H9 (cell line): ENCODE measurements at regions not wholly inside any gene's neighbourhood (a gene's known extent, or its start where the extent isn't known, plus 50 kb on each side); places are given as distances from the start of the nearest gene placed in this dataset.

Experiments used
- DNase-seq: peaks from one replicate; pipeline ENCODE4 v3.0.0-alpha.2; 2017
- H2AFZ ChIP-seq: one replicate; pipeline ENCODE4 v1.6.1; 2013; ENCODE audit warnings: mild to moderate bottlenecking, low read length, control low read depth, moderate library complexity
- H2AK5ac ChIP-seq: 2 replicates; pipeline ENCODE4 v1.6.1; 2013; ENCODE audit warnings: low read length, control low read depth, mixed read lengths; ENCODE audit not compliant: insufficient read length
- H2BK120ac ChIP-seq: one replicate; pipeline ENCODE4 v1.6.1; 2013; ENCODE audit warnings: low read depth, mild to moderate bottlenecking, low read length, control low read depth, inconsistent platforms; ENCODE audit not compliant: poor library complexity, severe bottlenecking
- H2BK12ac ChIP-seq: 2 replicates; pipeline ENCODE4 v1.6.1; 2013; ENCODE audit warnings: low read length, control low read depth, mixed read lengths, low read depth; ENCODE audit not compliant: insufficient read length
- H2BK15ac ChIP-seq: 2 replicates; pipeline ENCODE4 v1.6.1; 2013; ENCODE audit warnings: low read depth, low read length, control low read depth
- H2BK20ac ChIP-seq: one replicate; pipeline ENCODE4 v1.6.1; 2013; ENCODE audit warnings: low read depth, mild to moderate bottlenecking, low read length, control low read depth, inconsistent platforms; ENCODE audit not compliant: poor library complexity, severe bottlenecking
- H2BK5ac ChIP-seq: 2 replicates; pipeline ENCODE4 v1.6.1; 2013; ENCODE audit warnings: low read length, control low read depth, mixed read lengths; ENCODE audit not compliant: insufficient read length
- H3K14ac ChIP-seq: 2 replicates; pipeline ENCODE4 v1.6.1; 2013; ENCODE audit warnings: low read length, control low read depth; ENCODE audit not compliant: insufficient read depth
- H3K18ac ChIP-seq: 2 replicates; pipeline ENCODE4 v1.6.1; 2013; ENCODE audit warnings: low read depth, mild to moderate bottlenecking, mixed read lengths, low read length, control low read depth; ENCODE audit not compliant: insufficient read length
- H3K23ac ChIP-seq: 2 replicates; pipeline ENCODE4 v1.6.1; 2013; ENCODE audit warnings: low read length, control low read depth, mixed read lengths, low read depth; ENCODE audit not compliant: insufficient read length
- H3K23me2 ChIP-seq: 2 replicates; pipeline ENCODE4 v1.6.1; 2013; ENCODE audit warnings: low read depth, mild to moderate bottlenecking, mixed read lengths, low read length, control low read depth; ENCODE audit not compliant: insufficient read length, poor library complexity, severe bottlenecking
- H3K27ac ChIP-seq: 2 replicates; pipeline ENCODE4 v1.5.1; 2013; ENCODE audit warnings: low read length, control low read depth, mixed read lengths, low read depth; ENCODE audit not compliant: insufficient read length
- H3K27me3 ChIP-seq: 2 replicates; pipeline ENCODE4 v1.6.1; 2013; ENCODE audit warnings: low read length, control low read depth, inconsistent platforms; ENCODE audit not compliant: insufficient read depth
- H3K4ac ChIP-seq: 2 replicates; pipeline ENCODE4 v1.6.1; 2013; ENCODE audit warnings: low read depth, mild to moderate bottlenecking, control low read depth, inconsistent platforms, low read length, moderate library complexity
- H3K4me1 ChIP-seq: 2 replicates; pipeline ENCODE4 v1.6.1; 2013; ENCODE audit warnings: low read length, control low read depth, inconsistent platforms; ENCODE audit not compliant: insufficient read depth
- H3K4me2 ChIP-seq: 2 replicates; pipeline ENCODE4 v1.6.1; 2013; ENCODE audit warnings: low read length, control low read depth, mixed read lengths; ENCODE audit not compliant: insufficient read length, insufficient read depth
- H3K56ac ChIP-seq: 2 replicates; pipeline ENCODE4 v1.6.1; 2013; ENCODE audit warnings: low read depth, mild to moderate bottlenecking, mixed read lengths, low read length, control low read depth; ENCODE audit not compliant: insufficient read length
- H3K79me1 ChIP-seq: 2 replicates; pipeline ENCODE4 v1.6.1; 2013; ENCODE audit warnings: low read depth, mild to moderate bottlenecking, moderate library complexity, low read length, control low read depth, inconsistent platforms; ENCODE audit not compliant: insufficient read depth, poor library complexity, severe bottlenecking
- H3K79me2 ChIP-seq: 2 replicates; pipeline ENCODE4 v1.6.1; 2013; ENCODE audit warnings: low read length, control low read depth, inconsistent platforms; ENCODE audit not compliant: insufficient read depth
- H3K9ac ChIP-seq: 2 replicates; pipeline ENCODE4 v1.6.1; 2013; ENCODE audit warnings: low read length, control low read depth, mixed read lengths; ENCODE audit not compliant: insufficient read length; ENCODE audit errors: extremely low read depth
- H3K9me3 ChIP-seq: one replicate; pipeline ENCODE4 v1.6.1; 2013; ENCODE audit warnings: low read depth, low read length, inconsistent platforms; ENCODE audit not compliant: control insufficient read depth
- H3T11ph ChIP-seq: one replicate; pipeline ENCODE4 v1.6.1; 2013; ENCODE audit warnings: mild to moderate bottlenecking, low read length, control low read depth, inconsistent platforms
- H4K20me1 ChIP-seq: one replicate; pipeline ENCODE4 v1.6.1; 2013; ENCODE audit not compliant: control insufficient read depth, insufficient read length, insufficient read depth
- H4K5ac ChIP-seq: 2 replicates; pipeline ENCODE4 v1.6.1; 2013; ENCODE audit warnings: low read depth, mild to moderate bottlenecking, mixed read lengths, low read length, control low read depth; ENCODE audit not compliant: insufficient read length
- H4K8ac ChIP-seq: replicated peaks from 2 replicates; pipeline ENCODE4 v1.6.1; 2013; ENCODE audit warnings: low read length, control low read depth, mixed read lengths, low read depth; ENCODE audit not compliant: insufficient read length
- H4K91ac ChIP-seq: 2 replicates; pipeline ENCODE4 v1.6.1; 2013; ENCODE audit warnings: low read depth, mild to moderate bottlenecking, moderate library complexity, mixed read lengths, low read length, control low read depth; ENCODE audit not compliant: insufficient read length
- H3K27ac Mint-ChIP-seq, 3 experiments: 2 replicates in 2 of 3; 3 replicates in 1 of 3; pipeline ENCODE4 v1.8.0; 2020 to 2021; ENCODE audit warnings: mixed read lengths in 3 of 3, mild to moderate bottlenecking in 1 of 3, moderate library complexity in 1 of 3
- H3K27me3 Mint-ChIP-seq: 2 replicates; pipeline ENCODE4 v1.8.0; 2021; ENCODE audit warnings: low read depth, mild to moderate bottlenecking, moderate library complexity, mixed read lengths
- H3K36me3 Mint-ChIP-seq, 3 experiments: 2 replicates in 2 of 3; 3 replicates in 1 of 3; pipeline ENCODE4 v1.8.0; 2020 to 2021; ENCODE audit warnings: low read depth in 3 of 3, mixed read lengths in 3 of 3; ENCODE audit not compliant: insufficient read depth in 1 of 3
- H3K4me1 Mint-ChIP-seq, 2 experiments: 2 replicates each; pipeline ENCODE4 v1.8.0; 2020; ENCODE audit warnings: mixed read lengths in 2 of 2
- H3K4me3 Mint-ChIP-seq, 2 experiments: 2 replicates in 1 of 2; 3 replicates in 1 of 2; pipeline ENCODE4 v1.8.0; 2020 to 2021; ENCODE audit warnings: mild to moderate bottlenecking in 2 of 2, mixed read lengths in 2 of 2, moderate library complexity in 1 of 2
- H3K9me3 Mint-ChIP-seq, 2 experiments: 2 replicates in 1 of 2; 3 replicates in 1 of 2; pipeline ENCODE4 v1.8.0; 2020; ENCODE audit warnings: mild to moderate bottlenecking in 2 of 2, mixed read lengths in 2 of 2, moderate library complexity in 1 of 2
- WGBS: extraction: QIAGEN DNeasy Blood & Tissue Kit; methylation state at CpG from one replicate; pipeline ENCODE4 v1.1.7; 2013; ENCODE audit warnings: missing lambda C conversion rate, low lambda C conversion rate, mixed read lengths; ENCODE audit not compliant: insufficient read length; ENCODE audit errors: extremely low coverage; 5-methylcytosine and 5-hydroxymethylcytosine counted together
- TF ChIP-seq, protein P1 (sequence below): fragments of 200-600 bp; sonication (generic); conservative IDR thresholded peaks from 3 replicates; pipeline ENCODE4 v1.8.0; 2021; ENCODE audit warnings: antibody characterized with exemption, mild to moderate bottlenecking

DNA sequence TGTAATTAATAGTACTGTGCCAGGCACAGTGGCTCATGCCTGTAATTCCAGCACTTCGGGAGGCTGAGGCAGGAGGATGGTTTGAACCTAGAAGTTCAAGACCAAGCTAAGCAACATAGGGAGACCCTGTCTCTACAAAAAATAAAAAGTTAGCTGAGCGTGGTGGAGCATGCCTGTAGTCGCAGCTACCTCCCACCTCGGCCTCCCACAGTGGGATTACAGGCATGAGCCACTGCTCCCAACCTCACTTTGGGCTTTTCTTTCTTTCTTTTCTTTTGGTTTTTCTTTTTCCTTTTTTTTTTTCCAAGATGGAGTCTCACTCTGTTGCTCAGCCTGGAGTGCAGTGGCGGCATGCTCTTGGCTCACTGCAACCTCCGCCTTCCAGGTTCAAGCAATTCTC lies 137.8 kb downstream of the MRM1 start:
- Histone ChIP-seq H3K9ac (no peak overlapping the region), H3K9me3 (no peaks in the 10 kb centered on the region), H3K4me2 (no peak overlapping the region), H3K56ac (no peak overlapping the region), H2BK15ac (no peak overlapping the region), H2BK5ac (no peak overlapping the region), H2BK120ac (no peak overlapping the region), H4K8ac (no peak overlapping the region), H4K91ac (no peak overlapping the region), H3K4me1 (no peaks in the 10 kb centered on the region), H3K23me2 (no peaks in the 10 kb centered on the region), H3K27me3 (no peaks in the 10 kb centered on the region), H3K18ac (no peak overlapping the region), H3T11ph (no peak overlapping the region), H3K27ac (no peak overlapping the region), H2AK5ac (no peak overlapping the region), H3K79me2 (no peaks in the 10 kb centered on the region), H2BK12ac (no peak overlapping the region), H3K23ac (no peak overlapping the region), H3K4ac (no peak overlapping the region), H3K79me1 (no peaks in the 10 kb centered on the region), H2BK20ac (no peak overlapping the region), H4K20me1 (no peaks in the 10 kb centered on the region), H3K14ac (no peak overlapping the region), H4K5ac (no peak overlapping the region), H2AFZ (no peak overlapping the region)
- TF ChIP-seq, protein P1, sequence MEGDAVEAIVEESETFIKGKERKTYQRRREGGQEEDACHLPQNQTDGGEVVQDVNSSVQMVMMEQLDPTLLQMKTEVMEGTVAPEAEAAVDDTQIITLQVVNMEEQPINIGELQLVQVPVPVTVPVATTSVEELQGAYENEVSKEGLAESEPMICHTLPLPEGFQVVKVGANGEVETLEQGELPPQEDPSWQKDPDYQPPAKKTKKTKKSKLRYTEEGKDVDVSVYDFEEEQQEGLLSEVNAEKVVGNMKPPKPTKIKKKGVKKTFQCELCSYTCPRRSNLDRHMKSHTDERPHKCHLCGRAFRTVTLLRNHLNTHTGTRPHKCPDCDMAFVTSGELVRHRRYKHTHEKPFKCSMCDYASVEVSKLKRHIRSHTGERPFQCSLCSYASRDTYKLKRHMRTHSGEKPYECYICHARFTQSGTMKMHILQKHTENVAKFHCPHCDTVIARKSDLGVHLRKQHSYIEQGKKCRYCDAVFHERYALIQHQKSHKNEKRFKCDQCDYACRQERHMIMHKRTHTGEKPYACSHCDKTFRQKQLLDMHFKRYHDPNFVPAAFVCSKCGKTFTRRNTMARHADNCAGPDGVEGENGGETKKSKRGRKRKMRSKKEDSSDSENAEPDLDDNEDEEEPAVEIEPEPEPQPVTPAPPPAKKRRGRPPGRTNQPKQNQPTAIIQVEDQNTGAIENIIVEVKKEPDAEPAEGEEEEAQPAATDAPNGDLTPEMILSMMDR = no peak
- no peaks in the 10 kb centered on the region for H3K36me3 Mint-ChIP-seq
- DNase-seq = no peak
- H3K4me1 Mint-ChIP-seq = peaks cover 23 to 29% of the 10 kb centered on the region in 2 experiments
- H3K9me3 Mint-ChIP-seq = no peaks in the 10 kb centered on the region; a peak in 2 of 5 replicates
- peaks cover 3% of the 10 kb centered on the region for H3K27me3 Mint-ChIP-seq
- H3K4me3 Mint-ChIP-seq = no peak overlapping the region
- no CpG with 5 or more reads among the region's 6 CpGs for WGBS
- no peak overlapping the region for H3K27ac Mint-ChIP-seq
